NK-92 (cell line): ENCODE measurements at regions not wholly inside any gene's neighbourhood (a gene's known extent, or its start where the extent isn't known, plus 50 kb on each side); places are given as distances from the start of the nearest gene placed in this dataset.
"Not testable (repeated sequence)": the region's sequence is repeated elsewhere in the genome, so short reads cannot be mapped to it uniquely, and the experiment has no call there.

Source experiments
- DNase-seq: peaks from one replicate; lab custom pipeline; 2025; ENCODE audit not compliant: unreplicated experiment; lab: John Stamatoyannopoulos, UW

DNA sequence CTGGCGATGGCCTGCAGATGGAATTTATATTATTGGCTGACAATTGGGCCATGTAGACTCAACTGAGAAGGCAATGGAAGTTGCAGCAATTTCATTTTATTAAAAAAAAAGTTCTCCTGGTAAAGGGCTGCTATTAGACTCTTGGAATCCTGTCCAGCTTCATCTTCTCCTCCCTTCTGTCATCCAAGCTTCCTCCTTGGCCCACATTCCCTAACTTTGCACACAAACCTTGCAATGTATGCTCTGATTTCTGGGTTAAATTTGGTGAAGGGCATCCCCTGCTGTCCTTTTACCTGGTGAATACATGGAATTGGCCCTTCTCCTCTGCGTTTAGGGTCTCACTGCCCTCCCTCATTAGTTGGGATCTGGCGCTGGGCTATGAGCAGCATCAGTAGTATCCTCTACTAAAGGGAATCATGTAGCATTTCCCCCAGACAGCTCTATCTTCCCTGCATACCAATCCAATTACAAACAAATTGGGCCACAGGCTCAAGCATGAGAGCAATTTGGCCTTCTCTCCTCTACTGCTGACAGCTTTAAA lies 336.9 kb downstream of the BMP4 start:
- no peak for DNase-seq

DNA sequence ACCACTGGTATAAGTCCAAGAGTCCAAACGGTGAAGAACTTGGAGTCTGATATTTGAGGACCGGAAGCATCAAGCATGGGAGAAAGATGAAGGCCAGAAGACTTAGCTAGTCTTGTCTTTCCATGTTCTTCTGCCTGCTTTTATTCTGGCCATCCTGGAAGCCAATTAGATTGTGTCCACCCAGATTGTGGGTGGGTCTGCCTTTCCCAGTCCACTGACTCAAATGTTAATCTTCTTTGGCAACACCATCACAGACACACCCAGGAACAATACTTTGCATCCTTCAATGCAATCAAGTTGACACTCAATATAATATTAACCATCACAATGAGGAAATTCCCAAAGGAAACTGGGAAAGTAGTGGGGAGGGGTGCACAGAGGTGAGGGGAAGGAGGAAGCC lies 340.1 kb downstream of the BMP4 start:
- not testable (repeated sequence) for DNase-seq

DNA sequence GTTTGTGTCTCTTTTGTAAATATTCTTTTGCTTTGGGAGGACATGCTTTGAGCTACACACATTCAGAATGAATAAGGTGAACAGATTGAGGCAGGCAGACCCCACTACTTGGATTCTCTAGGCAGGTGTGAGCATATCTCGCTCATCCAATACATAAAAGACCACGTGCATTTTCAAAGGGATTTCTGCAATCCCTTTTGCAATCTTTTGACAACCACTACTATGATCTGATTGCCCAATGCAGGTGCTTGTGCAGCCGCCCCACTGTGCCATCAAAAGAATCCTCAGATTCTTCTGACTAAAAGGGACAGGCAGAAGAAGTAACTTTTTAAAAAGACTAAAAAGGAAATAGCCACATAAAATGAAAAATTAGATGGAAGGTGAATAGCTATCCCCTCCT lies 341.4 kb downstream of the BMP4 start:
- no peak for DNase-seq

DNA sequence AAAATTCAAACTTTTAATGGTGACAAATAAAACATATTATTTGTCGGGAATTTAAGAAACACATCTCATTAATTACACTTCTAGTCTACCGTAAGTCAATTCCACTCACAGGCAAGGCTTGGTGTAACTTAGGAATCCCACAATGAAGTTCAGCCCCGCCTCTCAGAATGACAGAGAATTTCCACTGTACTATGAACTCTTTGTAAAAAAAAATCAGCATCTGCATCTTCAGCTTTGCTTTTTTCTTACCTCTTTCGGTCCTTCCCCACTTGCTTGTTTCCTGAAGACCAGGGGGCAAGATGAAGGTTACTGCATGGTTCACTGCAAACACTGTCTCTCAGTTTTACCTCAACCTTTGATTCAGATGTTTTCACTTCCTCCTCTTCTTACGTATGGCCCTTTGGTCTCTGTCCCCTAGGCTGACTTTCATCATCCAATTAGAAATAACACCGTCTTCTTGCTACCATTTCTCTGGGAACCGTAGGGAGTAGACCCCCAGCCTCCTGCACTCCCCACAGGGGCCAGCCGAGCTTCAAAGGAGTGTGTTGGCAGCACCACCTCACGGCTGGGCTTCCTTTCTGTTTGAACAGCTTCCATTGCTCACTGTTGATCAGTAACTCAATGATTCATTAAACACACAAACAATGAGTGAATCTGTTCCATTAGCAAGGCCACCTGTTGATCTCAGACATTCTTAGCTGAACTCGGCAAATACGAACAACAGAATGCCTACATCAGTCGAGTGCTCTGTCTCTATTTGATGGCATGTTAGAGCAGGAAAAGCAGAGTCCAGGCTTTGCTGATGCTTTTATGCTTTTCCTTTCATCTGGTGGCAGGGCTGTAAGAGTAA lies 343.0 kb downstream of the BMP4 start:
- DNase-seq, result no peak

DNA sequence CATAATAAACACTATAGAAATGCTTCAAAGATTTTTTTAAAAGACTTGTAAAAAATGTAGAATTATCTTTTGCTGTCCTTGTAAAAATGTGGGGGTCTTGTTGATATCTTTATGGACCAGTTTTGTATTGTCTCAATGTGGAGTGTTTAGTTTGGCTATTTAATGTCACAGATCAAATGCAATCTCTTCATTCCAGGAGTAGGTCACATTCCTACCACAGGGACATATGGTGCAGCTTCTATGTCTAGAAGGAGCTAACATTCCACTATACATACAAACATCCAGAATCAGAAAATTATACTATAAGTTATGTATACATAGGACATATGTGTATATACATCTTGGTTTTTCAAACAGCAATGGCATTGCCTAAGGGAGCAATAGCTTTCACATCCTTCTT lies 345.7 kb downstream of the BMP4 start:
- no peak for DNase-seq

DNA sequence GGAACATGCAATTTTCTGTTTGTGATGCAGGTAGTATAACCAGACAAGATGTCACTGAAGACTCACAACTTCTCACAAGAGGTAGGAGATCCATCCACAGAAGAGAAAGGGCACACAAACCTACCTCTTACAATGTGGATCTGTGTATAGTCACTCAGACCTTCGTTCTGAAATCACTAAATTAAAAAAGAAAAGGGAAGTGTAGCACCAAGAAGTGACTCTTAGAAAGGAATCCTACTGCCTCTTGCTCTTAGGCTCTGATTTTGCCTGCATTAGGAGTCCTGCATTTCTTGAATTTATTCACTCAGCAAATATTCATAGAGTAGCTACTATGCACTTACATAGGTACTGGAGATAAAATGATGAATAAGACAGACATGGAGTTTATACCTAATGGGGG lies 347.6 kb downstream of the BMP4 start:
- no peak for DNase-seq

DNA sequence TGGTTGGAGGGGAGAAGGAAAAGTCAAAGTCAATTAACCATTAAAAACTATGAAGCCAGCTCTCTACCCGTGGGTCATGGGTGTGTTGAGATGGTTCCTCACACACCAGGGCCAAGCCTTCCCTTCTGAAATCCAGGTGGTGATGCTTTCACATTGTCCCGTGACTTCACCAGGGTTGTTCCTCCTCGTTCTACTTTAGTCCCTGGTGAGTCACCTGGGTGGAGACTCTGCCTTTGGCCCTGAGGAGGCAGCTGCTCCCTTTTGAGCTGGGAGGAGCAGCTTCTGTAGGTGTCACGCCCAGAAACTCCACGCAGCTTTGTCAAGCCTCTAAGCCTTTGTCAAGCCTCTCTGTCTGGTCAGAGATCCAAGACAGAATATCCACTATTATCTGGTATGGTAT lies 348.3 kb downstream of the BMP4 start:
- DNase-seq, result no peak

DNA sequence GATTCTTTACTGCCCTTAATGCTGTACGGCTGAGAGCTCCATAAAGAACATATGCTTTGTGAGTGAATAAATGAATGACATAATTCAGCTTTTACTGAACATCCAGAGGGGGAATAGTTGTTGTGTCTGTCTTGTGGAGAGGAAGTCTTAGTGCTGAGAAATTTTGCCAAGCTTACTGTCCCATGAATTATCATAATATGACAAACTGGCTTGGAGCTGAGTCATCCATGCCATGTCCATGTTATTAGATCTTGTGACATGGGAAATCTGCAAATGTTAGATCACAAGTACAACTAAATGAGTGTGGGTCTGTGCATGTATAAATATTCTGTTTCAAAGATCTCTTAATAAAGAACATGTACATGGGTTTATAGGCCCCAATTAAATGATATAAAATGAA lies 350.4 kb downstream of the BMP4 start:
- no peak for DNase-seq

DNA sequence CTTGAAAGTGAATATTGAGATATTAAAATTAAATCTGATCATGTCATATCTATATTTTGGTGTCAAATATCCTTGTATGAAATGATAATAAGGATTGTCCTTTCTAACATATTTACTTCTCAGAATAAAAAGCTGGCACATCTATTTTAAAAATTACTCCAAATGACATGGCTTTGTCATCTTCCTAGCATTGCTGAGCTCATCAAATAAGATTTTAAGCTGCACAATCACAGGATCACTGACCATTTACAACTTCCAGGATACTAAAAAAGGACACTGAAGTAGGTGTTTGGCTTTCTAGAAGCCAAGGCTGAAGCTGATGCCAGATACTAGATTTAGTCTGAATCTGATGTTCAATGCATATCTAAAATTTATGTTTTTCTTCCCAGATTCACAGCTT lies 351.1 kb downstream of the BMP4 start:
- DNase-seq, result no peak

DNA sequence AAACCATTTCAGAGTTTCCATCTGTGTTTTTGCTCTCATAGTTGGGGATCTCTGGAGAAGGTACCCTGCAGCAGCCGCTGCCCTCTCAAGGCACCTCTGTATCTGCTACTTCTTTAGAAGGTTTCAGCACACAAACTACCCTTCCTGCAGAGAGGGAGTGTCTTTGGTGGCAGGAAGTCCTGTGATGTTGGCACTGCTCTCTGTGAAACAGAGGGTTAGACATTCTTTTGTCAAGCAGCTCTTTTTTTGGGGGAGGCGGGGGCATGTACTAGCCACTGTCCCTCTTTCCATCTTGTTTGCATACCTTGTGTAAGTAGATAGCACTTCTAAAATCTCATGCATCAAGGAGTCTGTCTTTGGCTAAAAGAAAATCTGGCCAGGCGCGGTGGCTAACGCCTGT lies 352.6 kb downstream of the BMP4 start:
- no peak for DNase-seq

DNA sequence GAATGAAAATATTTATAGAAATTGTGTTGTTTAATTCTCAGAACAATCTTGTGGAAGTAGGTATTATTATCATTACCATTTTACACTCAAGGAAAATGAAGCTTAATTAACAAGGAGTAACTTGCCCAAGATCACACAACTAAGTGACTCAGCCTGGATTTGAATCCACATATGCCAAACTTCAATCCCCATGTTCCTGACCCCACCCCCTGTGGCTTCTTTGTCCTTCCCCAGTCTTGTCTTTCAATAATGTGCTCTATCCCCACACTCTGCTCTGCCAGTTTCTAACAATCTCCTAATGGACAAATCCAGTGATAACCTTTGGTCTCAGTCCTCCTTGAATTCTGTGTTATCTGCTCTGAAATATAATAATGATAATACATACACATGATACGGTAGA lies 355.2 kb downstream of the BMP4 start:
- DNase-seq, result no peak

DNA sequence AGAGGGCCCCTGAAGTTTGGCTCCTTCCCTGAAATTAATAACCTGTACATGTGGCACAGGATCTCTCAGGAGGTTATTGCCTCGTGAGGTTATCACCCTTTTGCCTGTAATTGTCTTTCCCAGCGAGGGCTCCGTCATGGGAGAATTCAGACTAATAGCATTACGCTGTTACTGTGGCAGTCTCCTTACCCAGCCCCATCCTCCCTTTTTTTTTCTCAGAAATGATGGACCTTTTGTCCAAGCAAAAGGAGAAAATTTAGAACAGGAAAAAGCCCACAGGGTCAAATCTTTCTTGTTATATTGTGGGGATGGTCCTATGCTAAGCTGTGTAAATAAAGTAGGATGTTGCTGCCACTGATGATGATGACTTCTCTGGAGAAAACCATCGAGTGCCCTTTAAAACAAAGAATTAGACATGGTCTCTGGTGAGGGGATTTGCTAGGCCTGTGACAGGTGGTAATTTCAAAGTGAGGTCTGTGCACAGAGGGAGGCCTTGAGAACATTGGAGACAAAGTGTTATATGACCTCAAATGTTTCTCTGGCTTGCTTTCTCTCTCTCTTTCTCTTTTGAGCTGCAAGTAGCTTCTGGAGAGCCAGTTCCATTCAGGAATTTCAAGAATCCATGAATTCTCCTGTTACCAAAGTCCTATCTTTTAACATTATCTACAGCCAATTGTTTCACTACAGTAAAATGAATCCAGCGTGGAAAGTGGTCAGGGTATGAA lies 357.2 kb downstream of the BMP4 start:
- DNase-seq, result no peak

DNA sequence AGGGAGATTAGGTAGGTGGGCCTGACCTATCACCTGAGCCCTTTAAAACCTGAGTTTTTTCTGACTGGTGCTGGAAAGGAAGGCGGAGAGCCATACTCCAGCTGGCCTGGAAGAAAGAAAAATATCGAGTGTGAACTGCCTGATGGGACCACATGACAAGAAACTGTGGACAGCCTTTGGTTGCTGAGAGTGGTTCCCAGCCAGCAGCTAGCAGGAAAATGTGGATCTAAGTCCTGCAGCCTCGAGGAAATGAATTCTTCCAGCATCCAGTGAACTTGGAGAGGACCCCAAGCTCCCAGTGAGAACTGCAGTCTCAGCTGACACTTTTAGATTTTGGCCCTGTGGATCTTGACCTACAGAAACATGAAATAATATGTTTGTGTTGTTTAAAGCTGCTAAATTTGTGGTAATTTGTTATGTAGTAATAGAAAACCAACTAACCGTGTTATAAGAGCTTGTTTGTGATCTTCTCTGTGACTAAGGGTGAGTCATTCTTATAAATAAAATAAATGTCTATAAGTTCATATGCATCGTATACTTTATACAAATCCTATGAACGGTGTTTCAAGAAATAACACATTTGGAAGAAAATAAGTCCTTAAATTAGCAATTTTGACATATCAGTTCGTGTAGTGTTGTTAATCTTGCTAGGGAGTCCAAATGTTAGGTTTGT lies 359.6 kb downstream of the BMP4 start:
- no peak for DNase-seq

DNA sequence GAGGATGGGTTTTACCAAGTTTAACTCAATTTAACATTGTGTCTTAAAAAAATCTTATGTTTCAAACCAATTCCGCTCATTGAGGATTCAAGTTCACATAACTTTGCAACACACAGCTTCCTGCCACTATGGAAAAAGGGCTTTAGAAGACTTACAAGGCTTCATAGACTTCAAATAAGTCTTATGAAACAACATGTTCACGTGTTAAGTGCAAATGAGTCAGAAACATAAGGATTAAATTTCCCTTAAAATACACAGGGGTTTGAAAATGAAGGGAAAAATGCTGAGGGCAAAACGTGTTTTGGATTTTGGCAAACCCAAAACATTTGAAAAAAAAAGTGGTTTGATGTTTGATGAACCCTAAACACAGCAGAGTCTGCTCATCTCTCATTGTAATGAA lies 364.8 kb downstream of the BMP4 start:
- no peak for DNase-seq

DNA sequence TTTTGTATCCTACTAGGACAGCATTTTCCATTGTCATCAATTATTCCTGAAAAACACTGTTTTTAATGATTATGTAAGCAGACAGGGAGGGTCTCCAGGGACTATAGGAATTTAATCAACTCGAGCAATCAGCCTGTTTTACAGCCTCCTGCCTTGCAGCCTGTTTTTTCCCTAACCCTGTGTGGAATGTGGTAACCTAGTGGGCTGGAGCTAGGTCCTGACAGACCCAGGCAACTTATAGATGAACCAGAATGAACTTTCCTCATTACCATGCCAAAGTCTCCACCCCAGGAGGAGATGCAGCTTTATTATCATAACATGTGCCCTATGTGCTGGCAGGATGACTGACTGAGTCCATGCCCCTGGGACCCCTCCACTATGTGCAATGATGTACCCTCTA lies 375.1 kb downstream of the BMP4 start:
- no peak for DNase-seq

DNA sequence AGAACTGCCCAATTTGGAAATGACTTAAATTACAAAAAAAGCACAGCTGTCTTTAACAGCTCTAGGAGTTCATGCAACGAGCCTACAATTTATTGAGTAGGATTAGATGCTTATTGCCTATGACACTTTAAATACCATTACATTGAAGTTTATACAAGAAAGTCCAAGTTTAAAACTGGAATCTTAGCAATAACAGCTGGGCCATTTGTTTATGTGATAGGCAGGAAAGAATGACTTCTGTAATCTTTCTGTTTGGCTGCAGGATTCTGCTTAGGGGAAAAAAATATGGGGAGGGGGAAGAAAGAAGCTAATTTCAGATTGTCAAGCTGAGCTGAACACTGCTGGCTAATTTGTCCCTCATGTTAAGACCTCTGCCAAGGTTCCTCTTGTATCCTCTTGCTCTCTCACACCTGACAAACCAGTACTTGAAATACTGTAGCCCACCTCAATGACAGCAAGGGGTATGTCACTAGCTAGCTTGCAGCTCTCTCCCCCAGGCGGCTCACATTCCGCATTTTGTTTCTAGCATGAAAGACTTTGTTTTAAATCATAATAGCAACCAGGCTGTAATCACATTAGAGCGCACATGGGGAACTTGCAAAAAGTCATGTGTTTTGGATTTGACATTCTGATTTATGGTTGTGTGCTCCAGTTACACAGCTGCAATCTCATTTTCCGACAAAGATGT lies 384.8 kb downstream of the BMP4 start:
- DNase-seq, result no peak

DNA sequence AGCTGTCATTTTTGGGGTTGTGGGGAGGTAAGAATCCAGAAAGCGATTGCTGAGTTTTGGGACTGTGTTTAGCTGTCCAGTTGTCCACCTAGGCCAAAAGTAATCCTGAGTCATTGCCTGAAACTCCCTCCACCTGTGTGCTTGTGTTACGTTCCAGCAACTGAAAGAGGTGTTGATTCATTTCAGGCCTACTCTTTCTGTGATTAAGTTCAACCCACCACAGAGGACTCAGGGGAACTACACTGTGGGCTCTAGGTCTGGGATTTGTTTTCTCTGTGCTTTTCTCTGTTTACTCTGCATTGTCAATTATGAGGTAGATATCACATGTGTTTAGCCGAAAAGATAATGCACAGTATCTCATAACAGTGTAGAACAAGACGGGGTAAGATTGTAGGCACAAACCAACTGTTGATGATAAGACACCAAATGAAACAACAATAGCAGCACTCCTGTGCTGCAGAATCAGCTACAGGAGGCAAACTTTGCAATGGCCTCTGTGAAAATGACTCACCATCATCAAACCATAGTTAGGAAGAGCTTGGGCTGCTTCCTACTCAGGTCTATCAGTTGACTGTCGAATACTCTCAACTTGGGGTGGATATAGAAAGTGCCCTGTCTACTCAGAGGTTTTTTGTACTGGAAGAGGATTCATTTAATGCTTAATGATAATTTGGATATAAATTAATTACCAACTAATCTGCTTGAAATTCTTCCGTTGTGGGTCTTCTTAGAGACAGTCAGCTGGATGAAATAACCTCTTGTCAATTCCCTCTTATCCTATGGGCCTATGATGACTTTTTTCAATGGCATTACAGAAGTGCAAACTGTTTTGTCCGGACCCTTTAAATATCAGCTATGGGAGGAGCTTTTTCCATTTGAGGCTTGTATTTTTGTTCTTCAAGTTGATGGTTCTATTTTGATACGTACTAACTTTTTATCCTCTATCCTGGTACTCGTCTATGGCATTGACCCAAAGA lies 385.9 kb downstream of the BMP4 start:
- DNase-seq, result no peak

DNA sequence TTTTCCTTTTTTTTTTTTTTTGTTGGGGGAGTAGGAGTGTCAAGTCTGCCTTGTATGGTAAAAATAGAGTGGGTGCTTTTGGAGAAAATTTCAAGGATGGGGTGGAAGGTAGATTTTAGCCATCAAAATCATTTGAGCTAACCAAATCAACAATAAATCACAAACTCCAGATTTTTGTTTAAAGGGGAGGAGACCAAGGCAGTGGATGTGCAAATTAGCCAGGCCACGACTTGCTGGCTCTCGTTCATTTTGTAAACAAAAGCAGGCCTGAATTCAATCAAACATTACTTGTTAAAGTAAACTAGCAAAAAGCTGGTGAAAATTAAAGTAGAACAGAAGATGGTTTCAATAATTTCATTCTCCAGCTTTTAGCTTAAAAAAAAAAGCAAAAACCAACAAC lies 387.2 kb downstream of the BMP4 start:
- no peak for DNase-seq

DNA sequence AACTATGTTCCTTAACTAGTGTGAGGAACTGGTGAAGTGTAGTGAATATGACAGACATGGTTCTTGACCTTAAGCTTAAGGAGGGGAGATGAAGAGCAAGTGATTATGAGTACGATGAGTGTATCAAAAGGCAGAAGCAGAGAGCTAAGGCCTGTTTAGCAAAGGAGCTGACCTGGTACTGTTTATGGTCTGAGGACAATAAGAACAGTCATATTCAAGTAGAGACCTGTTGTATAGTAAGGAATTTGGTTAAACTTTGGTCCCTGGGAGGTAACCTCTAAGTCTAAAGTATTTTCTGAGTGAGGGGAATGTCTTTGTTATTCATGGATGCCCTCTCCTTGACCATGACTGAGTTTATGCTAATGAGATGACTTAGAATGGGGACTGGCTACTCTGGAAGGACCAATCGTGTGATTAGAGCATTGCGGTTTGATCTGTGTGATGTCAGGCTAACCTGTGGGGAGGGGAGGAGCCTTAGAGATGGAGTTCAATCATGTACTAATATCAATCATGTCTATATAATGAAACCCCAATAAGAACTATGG lies 389.3 kb downstream of the BMP4 start:
- no peak for DNase-seq

DNA sequence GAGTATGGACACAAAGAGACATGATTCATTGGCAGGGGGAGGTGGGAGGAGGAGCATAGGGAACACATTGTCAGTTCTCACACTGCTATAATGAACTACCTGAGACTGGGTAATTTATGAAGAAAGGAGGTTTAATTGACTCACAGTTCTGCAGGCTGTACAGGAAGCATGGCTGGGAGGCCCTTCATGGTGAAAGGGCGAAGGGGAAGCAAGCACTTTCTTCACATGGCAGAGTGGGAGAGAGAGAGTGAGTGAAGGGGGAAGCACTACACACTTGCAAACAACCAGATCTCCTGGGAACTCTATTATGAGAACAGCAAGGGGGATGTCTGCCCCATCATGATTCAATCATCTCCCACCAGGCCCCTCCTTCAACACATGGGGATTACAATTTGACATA lies 391.8 kb downstream of the BMP4 start:
- DNase-seq, result no peak
